ENCODE measurements at regions not wholly inside any gene's neighbourhood (a gene's known extent, or its start where the extent isn't known, plus 50 kb on each side); places are given as distances from the start of the nearest gene placed in this dataset.
A peak's percentile ranks its signal among the peaks of the same experiment; 100 is the strongest.

GRCh38 chr11:80519596-80520506 lies 1079.0 kb upstream of the TENM4 start:
- no peaks in the 10 kb centered on the region for H3K27me3 ChIP-seq (ENCODE audit: insufficient read depth, low read length)
- H3K9ac ChIP-seq (ENCODE audit: low read length): no peak overlapping the region
- DNase-seq: no peak
- H3K4me1 ChIP-seq (ENCODE audit: control insufficient read depth in 1 of 2, insufficient read depth in 2 of 2, low read length in 2 of 2): peaks cover 0 to 5% of the 10 kb centered on the region in 2 experiments
- H3K4me2 ChIP-seq (ENCODE audit: low read length): no peak overlapping the region
- no peak overlapping the region for H2AFZ ChIP-seq (ENCODE audit: insufficient read depth, low read length, poor library complexity)
- H4K12ac ChIP-seq (ENCODE audit: low read depth, low read length): no peak overlapping the region
- H3K36me3 ChIP-seq (ENCODE audit: control insufficient read depth in 1 of 2, insufficient read depth in 2 of 2, low read length in 2 of 2): peaks cover 0 to 2% of the 10 kb centered on the region in 2 experiments
- H3K9me3 ChIP-seq (ENCODE audit: insufficient read depth, low read depth, low read length): no peaks in the 10 kb centered on the region
- H3K79me1 ChIP-seq (ENCODE audit: low read length): no peaks in the 10 kb centered on the region
- H2BK12ac ChIP-seq (ENCODE audit: low read length): no peak overlapping the region
- WGBS (ENCODE audit: extremely low coverage, insufficient coverage, insufficient read length): no CpG with 5 or more reads among the region's 7 CpGs
- no peak overlapping the region for H2BK120ac ChIP-seq (ENCODE audit: insufficient read depth, low read length, poor library complexity)
- no peak overlapping the region for H3K4ac ChIP-seq (ENCODE audit: low read depth, low read length)
- no peak overlapping the region for H3K4me3 ChIP-seq (ENCODE audit: low read depth, low read length)
- no peak overlapping the region for H4K91ac ChIP-seq (ENCODE audit: low read depth, low read length)
- H2AK5ac ChIP-seq (ENCODE audit: low read length): no peak overlapping the region
- no peaks in the 10 kb centered on the region for H3K79me2 ChIP-seq (ENCODE audit: control insufficient read depth, insufficient read depth, low read length, poor library complexity)
- H3K18ac ChIP-seq (ENCODE audit: low read length): no peak overlapping the region
- no peak overlapping the region for H4K8ac ChIP-seq (ENCODE audit: low read depth, low read length)
- no peak overlapping the region for H3K23ac ChIP-seq (ENCODE audit: low read length)
- H3K27ac ChIP-seq (ENCODE audit: low read depth, low read length): no peak overlapping the region
- H3K14ac ChIP-seq (ENCODE audit: low read length): no peak overlapping the region
- no peak overlapping the region for H2BK5ac ChIP-seq (ENCODE audit: low read depth, low read length, poor library complexity)

- no CpG with 5 or more reads among the region's 2 CpGs for WGBS (ENCODE audit: extremely low coverage, insufficient coverage, insufficient read length)
- Histone ChIP-seq H3K9me3 (ENCODE audit: insufficient read depth, low read depth, low read length) (no peaks in the 10 kb centered on the region), H2BK120ac (ENCODE audit: insufficient read depth, low read length, poor library complexity) (no peak overlapping the region), H3K27ac (ENCODE audit: low read depth, low read length) (no peak overlapping the region), H3K4me1 (ENCODE audit: control insufficient read depth in 1 of 2, insufficient read depth in 2 of 2, low read length in 2 of 2) (peaks cover 0 to 5% of the 10 kb centered on the region in 2 experiments), H4K8ac (ENCODE audit: low read depth, low read length) (no peak overlapping the region), H2AK5ac (ENCODE audit: low read length) (peak overlapping the region; percentile 69), H3K18ac (ENCODE audit: low read length) (no peak overlapping the region), H3K23ac (ENCODE audit: low read length) (no peak overlapping the region), H3K4me2 (ENCODE audit: low read length) (no peak overlapping the region), H4K91ac (ENCODE audit: low read depth, low read length) (no peak overlapping the region), H3K36me3 (ENCODE audit: control insufficient read depth in 1 of 2, insufficient read depth in 2 of 2, low read length in 2 of 2) (peaks cover 0 to 2% of the 10 kb centered on the region in 2 experiments), H3K79me1 (ENCODE audit: low read length) (no peaks in the 10 kb centered on the region), H3K9ac (ENCODE audit: low read length) (no peak overlapping the region), H2AFZ (ENCODE audit: insufficient read depth, low read length, poor library complexity) (no peak overlapping the region), H3K27me3 (ENCODE audit: insufficient read depth, low read length) (no peaks in the 10 kb centered on the region), H3K4me3 (ENCODE audit: low read depth, low read length) (no peak overlapping the region), H2BK5ac (ENCODE audit: low read depth, low read length, poor library complexity) (no peak overlapping the region), H4K12ac (ENCODE audit: low read depth, low read length) (no peak overlapping the region), H2BK12ac (ENCODE audit: low read length) (no peak overlapping the region), H3K79me2 (ENCODE audit: control insufficient read depth, insufficient read depth, low read length, poor library complexity) (no peaks in the 10 kb centered on the region), H3K4ac (ENCODE audit: low read depth, low read length) (no peak overlapping the region), H3K14ac (ENCODE audit: low read length) (no peak overlapping the region)
- no peak for DNase-seq
These were observed 1076.9 kb upstream of the TENM4 start for GRCh38 chr11:80517701-80518100.

- Histone ChIP-seq H2BK12ac (ENCODE audit: low read length) (no peak overlapping the region), H3K23ac (ENCODE audit: low read length) (no peak overlapping the region), H3K14ac (ENCODE audit: low read length) (no peak overlapping the region), H3K79me2 (ENCODE audit: control insufficient read depth, insufficient read depth, low read length, poor library complexity) (no peaks in the 10 kb centered on the region), H3K27ac (ENCODE audit: low read depth, low read length) (no peak overlapping the region), H3K4ac (ENCODE audit: low read depth, low read length) (no peak overlapping the region), H3K79me1 (ENCODE audit: low read length) (no peaks in the 10 kb centered on the region), H3K4me2 (ENCODE audit: low read length) (no peak overlapping the region), H2AFZ (ENCODE audit: insufficient read depth, low read length, poor library complexity) (no peak overlapping the region), H2BK5ac (ENCODE audit: low read depth, low read length, poor library complexity) (no peak overlapping the region), H3K4me1 (ENCODE audit: control insufficient read depth in 1 of 2, insufficient read depth in 2 of 2, low read length in 2 of 2) (peaks cover 0 to 3% of the 10 kb centered on the region in 2 experiments), H2BK120ac (ENCODE audit: insufficient read depth, low read length, poor library complexity) (no peak overlapping the region), H3K18ac (ENCODE audit: low read length) (no peak overlapping the region), H3K9ac (ENCODE audit: low read length) (no peak overlapping the region), H3K9me3 (ENCODE audit: insufficient read depth, low read depth, low read length) (no peaks in the 10 kb centered on the region), H4K91ac (ENCODE audit: low read depth, low read length) (no peak overlapping the region), H4K12ac (ENCODE audit: low read depth, low read length) (no peak overlapping the region), H3K36me3 (ENCODE audit: control insufficient read depth in 1 of 2, insufficient read depth in 2 of 2, low read length in 2 of 2) (peaks cover 0 to 2% of the 10 kb centered on the region in 2 experiments), H3K4me3 (ENCODE audit: low read depth, low read length) (no peak overlapping the region), H2AK5ac (ENCODE audit: low read length) (no peak overlapping the region), H3K27me3 (ENCODE audit: insufficient read depth, low read length) (no peaks in the 10 kb centered on the region), H4K8ac (ENCODE audit: low read depth, low read length) (no peak overlapping the region)
- no CpG with 5 or more reads among the region's 1 CpG for WGBS (ENCODE audit: extremely low coverage, insufficient coverage, insufficient read length)
- DNase-seq: no peak
These were observed 1074.3 kb upstream of the TENM4 start for GRCh38 chr11:80515097-80515496.

GRCh38 chr11:80512491-80512890 lies 1071.7 kb upstream of the TENM4 start:
- H4K8ac ChIP-seq (ENCODE audit: low read depth, low read length): no peak overlapping the region
- H3K9ac ChIP-seq (ENCODE audit: low read length): no peak overlapping the region
- H3K36me3 ChIP-seq (ENCODE audit: control insufficient read depth in 1 of 2, insufficient read depth in 2 of 2, low read length in 2 of 2): no peaks in the 10 kb centered on the region
- H3K27ac ChIP-seq (ENCODE audit: low read depth, low read length): no peak overlapping the region
- peaks cover 0 to 3% of the 10 kb centered on the region in 2 experiments for H3K4me1 ChIP-seq (ENCODE audit: control insufficient read depth in 1 of 2, insufficient read depth in 2 of 2, low read length in 2 of 2)
- H3K79me2 ChIP-seq (ENCODE audit: control insufficient read depth, insufficient read depth, low read length, poor library complexity): no peaks in the 10 kb centered on the region
- no peaks in the 10 kb centered on the region for H3K27me3 ChIP-seq (ENCODE audit: insufficient read depth, low read length)
- no peak overlapping the region for H4K12ac ChIP-seq (ENCODE audit: low read depth, low read length)
- no peaks in the 10 kb centered on the region for H3K9me3 ChIP-seq (ENCODE audit: insufficient read depth, low read depth, low read length)
- H3K4me3 ChIP-seq (ENCODE audit: low read depth, low read length): no peak overlapping the region
- H3K4ac ChIP-seq (ENCODE audit: low read depth, low read length): no peak overlapping the region
- no peak overlapping the region for H3K18ac ChIP-seq (ENCODE audit: low read length)
- H3K23ac ChIP-seq (ENCODE audit: low read length): no peak overlapping the region
- H3K14ac ChIP-seq (ENCODE audit: low read length): no peak overlapping the region
- H2AFZ ChIP-seq (ENCODE audit: insufficient read depth, low read length, poor library complexity): no peak overlapping the region
- no peak overlapping the region for H2AK5ac ChIP-seq (ENCODE audit: low read length)
- no CpG with 5 or more reads among the region's 3 CpGs for WGBS (ENCODE audit: extremely low coverage, insufficient coverage, insufficient read length)
- H2BK5ac ChIP-seq (ENCODE audit: low read depth, low read length, poor library complexity): no peak overlapping the region
- no peak for DNase-seq
- H3K79me1 ChIP-seq (ENCODE audit: low read length): no peaks in the 10 kb centered on the region
- no peak overlapping the region for H2BK12ac ChIP-seq (ENCODE audit: low read length)
- H4K91ac ChIP-seq (ENCODE audit: low read depth, low read length): no peak overlapping the region
- H3K4me2 ChIP-seq (ENCODE audit: low read length): no peak overlapping the region
- H2BK120ac ChIP-seq (ENCODE audit: insufficient read depth, low read length, poor library complexity): no peak overlapping the region

Data from trophoblast cell (in vitro differentiated cells and primary cell).